PC-3 (cell line): ENCODE measurements at regions not wholly inside any gene's neighbourhood (a gene's known extent, or its start where the extent isn't known, plus 50 kb on each side); places are given as distances from the start of the nearest gene placed in this dataset.

Experiments used
- CTCF ChIP-seq: fragments of 300-600 bp; sonication (generic); conservative IDR thresholded peaks from 2 replicates; pipeline ENCODE4 v1.5.1; 2017; ENCODE audit warnings: antibody characterized with exemption, low read depth, mild to moderate bottlenecking, low read length
- EZH2 ChIP-seq: fragments of 300-600 bp; sonication (generic); IDR thresholded peaks from one replicate; pipeline ENCODE4 v1.6.1; 2017; ENCODE audit warnings: antibody characterized with exemption, mild to moderate bottlenecking, low read length; ENCODE audit not compliant: unreplicated experiment

- TF ChIP-seq CTCF (no peak), EZH2 (no peak)
Observed at GRCh38 chr11:69572233-69572860, 68.6 kb upstream of the CCND1 start.
